Muscle of leg (tissue), 3 donors: ENCODE measurements at regions not wholly inside any gene's neighbourhood (a gene's known extent, or its start where the extent isn't known, plus 50 kb on each side); places are given as distances from the start of the nearest gene placed in this dataset.

Source experiments
- DNase-seq: peaks from one replicate; pipeline ENCODE4 v3.0.0; 2013
- H3K27ac ChIP-seq: one replicate; pipeline ENCODE4 v1.5.1; 2013; ENCODE audit warnings: mild to moderate bottlenecking, low read length, control low read depth
- H3K27me3 ChIP-seq: one replicate; pipeline ENCODE4 v1.6.1; 2013; ENCODE audit warnings: low read length; ENCODE audit not compliant: control insufficient read depth, insufficient read depth
- H3K36me3 ChIP-seq: one replicate; pipeline ENCODE4 v1.6.1; 2013; ENCODE audit warnings: low read length; ENCODE audit not compliant: control insufficient read depth, insufficient read depth
- H3K4me1 ChIP-seq: one replicate; pipeline ENCODE4 v1.6.1; 2013; ENCODE audit warnings: low read length; ENCODE audit not compliant: control insufficient read depth, insufficient read depth
- H3K4me3 ChIP-seq: one replicate; pipeline ENCODE4 v1.5.1; 2013; ENCODE audit warnings: low read length, control low read depth
- H3K9me3 ChIP-seq: replicated peaks from 2 replicates; pipeline ENCODE4 v1.6.1; 2013; ENCODE audit warnings: low read depth, low read length; ENCODE audit not compliant: control insufficient read depth
- WGBS: methylation state at CpG from one replicate; pipeline ENCODE4 v1.1.5; 2013; ENCODE audit warnings: missing lambda C conversion rate; ENCODE audit not compliant: insufficient coverage; 5-methylcytosine and 5-hydroxymethylcytosine counted together

DNA sequence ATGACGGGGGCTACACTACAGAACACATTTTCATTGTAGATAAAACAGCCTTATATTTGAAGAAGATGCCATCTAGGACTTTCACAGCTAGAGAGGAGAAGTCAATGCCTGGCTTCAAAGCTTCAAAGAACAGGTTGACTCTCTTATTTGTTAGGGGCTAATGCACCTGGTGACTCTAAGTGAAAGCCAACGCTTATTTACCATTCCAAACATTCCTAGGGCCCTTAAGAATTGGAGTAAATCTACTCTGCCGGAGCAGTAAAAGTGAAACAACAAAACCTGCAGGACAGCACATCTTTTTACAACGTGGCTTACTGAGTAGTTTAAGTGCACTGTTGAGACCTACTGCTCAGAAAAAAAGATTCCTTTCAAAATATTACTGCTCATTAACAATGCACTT is 487.2 kb upstream of the SOX5 start:
- Histone ChIP-seq H3K9me3 (no peaks in the 10 kb centered on the region), H3K4me1 (no peaks in the 10 kb centered on the region), H3K27me3 (no peaks in the 10 kb centered on the region), H3K4me3 (no peak overlapping the region), H3K36me3 (no peaks in the 10 kb centered on the region), H3K27ac (no peak overlapping the region)
- 77% methylated on average over 2 of the region's 4 CpGs for WGBS
- DNase-seq: no peak

DNA sequence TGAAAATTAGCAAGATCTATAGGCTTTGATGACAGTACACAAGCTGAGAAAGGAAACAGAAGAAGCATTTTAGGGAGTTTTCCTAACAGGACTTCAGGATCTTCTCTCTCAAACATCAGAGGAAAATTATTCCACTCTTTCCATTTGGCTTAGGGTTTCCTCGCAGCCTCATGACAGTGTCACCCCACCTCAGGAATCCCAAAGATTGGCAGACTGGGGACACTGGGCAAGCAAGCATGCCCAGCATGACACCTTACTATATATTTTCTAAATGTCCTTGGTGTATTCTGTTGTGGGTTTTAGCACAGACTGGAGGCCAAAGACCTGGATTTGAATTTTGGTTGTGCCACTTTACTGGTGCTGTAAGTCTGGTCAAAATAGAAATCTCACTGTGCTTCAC is 482.4 kb upstream of the SOX5 start:
- WGBS: no CpG with 5 or more reads among the region's 1 CpG
- Histone ChIP-seq H3K36me3 (no peaks in the 10 kb centered on the region), H3K9me3 (no peaks in the 10 kb centered on the region), H3K27ac (no peak overlapping the region), H3K4me1 (no peaks in the 10 kb centered on the region), H3K27me3 (no peaks in the 10 kb centered on the region), H3K4me3 (no peak overlapping the region)
- no peak for DNase-seq

DNA sequence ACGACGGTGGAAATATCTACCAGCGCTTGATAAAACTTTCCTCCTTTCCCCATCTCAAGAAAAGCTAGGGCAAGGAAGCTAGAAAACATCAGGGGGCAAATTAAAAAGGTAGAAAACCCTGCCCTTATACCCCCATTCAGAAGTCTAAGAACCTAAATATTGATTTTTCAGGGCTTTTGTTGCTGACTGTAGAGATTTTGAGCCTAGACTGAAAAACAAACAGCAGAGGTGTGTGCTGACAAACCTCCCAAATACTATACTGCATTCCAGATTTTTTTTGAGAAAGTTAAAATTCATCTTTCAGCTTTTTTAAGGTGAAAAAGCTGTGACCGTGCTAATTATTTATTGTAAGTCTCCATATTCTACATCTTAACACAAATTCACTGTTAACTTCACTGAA is 478.3 kb upstream of the SOX5 start:
- no CpG with 5 or more reads among the region's 4 CpGs for WGBS
- H3K4me3 ChIP-seq: no peak overlapping the region
- no peaks in the 10 kb centered on the region for H3K36me3 ChIP-seq
- H3K4me1 ChIP-seq: no peaks in the 10 kb centered on the region
- no peaks in the 10 kb centered on the region for H3K9me3 ChIP-seq
- DNase-seq: no peak
- no peak overlapping the region for H3K27ac ChIP-seq
- no peaks in the 10 kb centered on the region for H3K27me3 ChIP-seq

DNA sequence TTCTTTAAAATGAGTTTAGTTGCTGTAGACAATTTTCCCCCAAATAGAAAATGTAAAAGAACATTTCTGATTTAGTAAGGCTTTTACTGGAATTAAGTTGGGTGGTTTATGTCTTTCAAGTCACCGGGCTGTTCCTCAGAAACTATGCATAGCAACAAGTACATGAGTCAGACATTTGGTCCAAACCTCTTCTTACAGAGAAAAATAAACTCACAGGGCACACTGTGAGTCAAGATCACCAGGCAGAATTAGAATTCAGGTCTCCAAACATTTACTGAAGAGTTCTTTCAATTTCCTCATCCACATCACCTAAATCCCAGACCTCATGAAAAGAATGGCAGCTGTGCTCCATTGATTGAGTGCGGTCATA is 476.1 kb upstream of the SOX5 start:
- no peak for DNase-seq
- Histone ChIP-seq H3K27me3 (no peaks in the 10 kb centered on the region), H3K36me3 (no peaks in the 10 kb centered on the region), H3K4me1 (no peaks in the 10 kb centered on the region), H3K4me3 (no peak overlapping the region), H3K27ac (no peak overlapping the region), H3K9me3 (no peaks in the 10 kb centered on the region)
- 100% methylated on average over 1 of the region's 2 CpGs for WGBS

DNA sequence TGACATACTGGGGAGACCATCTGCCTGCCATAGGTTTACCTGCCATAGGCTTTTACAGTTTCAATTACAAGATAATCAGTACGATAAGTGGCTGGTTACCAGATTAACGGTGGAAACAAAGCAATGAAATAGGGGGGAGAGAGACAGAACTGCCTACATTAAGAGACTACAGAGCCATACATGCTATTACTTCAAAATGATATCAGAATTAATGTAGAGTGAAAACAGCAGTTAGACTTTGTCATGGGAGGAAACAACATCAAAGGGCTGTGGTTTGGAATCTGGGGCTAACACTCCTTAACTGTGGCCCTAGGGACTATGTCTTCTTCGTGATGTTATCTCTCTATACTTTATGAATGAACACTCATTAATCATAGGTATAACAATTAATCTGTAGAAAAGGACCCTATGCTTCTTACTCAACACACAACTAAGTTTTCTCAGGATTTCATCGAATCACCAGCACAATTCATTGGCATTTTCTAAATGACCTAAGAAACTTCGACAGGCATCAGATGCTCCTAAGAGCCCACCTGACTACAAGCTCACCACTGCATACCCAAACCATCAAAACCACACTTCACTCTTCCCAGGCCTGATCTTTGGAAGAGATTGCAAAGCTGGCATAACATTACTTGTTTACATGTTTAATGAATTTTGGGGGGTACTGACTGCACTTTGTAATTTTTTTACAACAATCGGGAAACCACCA is 475.6 kb upstream of the SOX5 start:
- WGBS: 92% methylated on average over 2 of the region's 6 CpGs
- no peaks in the 10 kb centered on the region for H3K9me3 ChIP-seq

DNA sequence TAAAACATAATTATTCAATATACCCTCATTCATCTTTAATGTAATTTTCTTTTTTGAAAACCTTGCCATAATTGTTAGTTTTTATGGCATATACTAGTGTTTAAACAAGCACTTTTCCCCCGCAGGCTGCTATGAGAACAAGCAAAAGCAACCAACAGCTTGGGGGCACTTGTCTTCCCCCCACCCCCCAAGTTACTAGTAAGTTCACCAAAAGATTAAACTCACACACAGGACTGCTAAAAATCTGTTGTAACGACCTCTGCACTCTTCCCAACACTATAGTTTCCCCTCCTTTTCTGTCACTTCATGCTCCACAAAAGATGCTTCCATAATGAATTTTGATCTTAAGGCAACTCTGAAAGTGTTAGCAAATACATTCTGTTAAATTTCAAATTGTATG is 474.9 kb upstream of the SOX5 start:
- Histone ChIP-seq H3K4me3 (no peak overlapping the region), H3K36me3 (no peaks in the 10 kb centered on the region), H3K27me3 (no peaks in the 10 kb centered on the region), H3K4me1 (no peaks in the 10 kb centered on the region), H3K27ac (no peak overlapping the region), H3K9me3 (no peaks in the 10 kb centered on the region)
- no peak for DNase-seq
- no CpG with 5 or more reads among the region's 2 CpGs for WGBS

More for the DNA sequence above, 475.6 kb upstream of the SOX5 start:
- no peak overlapping the region for H3K4me3 ChIP-seq
- DNase-seq: no peak
- H3K27ac ChIP-seq: no peak overlapping the region
- H3K27me3 ChIP-seq: no peaks in the 10 kb centered on the region
- H3K4me1 ChIP-seq: no peaks in the 10 kb centered on the region
- H3K36me3 ChIP-seq: no peaks in the 10 kb centered on the region

DNA sequence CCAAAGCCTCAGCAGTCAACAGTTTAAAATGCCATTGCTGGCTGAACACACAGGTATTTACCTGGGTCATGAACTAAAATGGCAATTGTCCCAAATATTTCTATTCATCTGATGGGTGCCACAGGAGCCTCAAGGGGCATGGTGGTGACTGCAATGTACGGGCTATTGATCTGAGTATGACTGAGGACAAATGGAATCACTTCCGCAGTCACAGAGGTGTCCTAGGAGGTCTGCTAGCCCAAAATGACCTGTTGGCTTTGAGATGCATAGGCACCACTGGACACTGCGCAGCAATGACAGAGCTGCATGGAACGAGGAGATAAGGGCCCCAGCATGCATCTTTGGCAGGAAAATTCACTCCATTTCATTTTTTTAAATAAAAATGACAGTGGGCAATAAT is 474.1 kb upstream of the SOX5 start:
- 90% methylated on average over 3 of the region's 4 CpGs for WGBS

DNA sequence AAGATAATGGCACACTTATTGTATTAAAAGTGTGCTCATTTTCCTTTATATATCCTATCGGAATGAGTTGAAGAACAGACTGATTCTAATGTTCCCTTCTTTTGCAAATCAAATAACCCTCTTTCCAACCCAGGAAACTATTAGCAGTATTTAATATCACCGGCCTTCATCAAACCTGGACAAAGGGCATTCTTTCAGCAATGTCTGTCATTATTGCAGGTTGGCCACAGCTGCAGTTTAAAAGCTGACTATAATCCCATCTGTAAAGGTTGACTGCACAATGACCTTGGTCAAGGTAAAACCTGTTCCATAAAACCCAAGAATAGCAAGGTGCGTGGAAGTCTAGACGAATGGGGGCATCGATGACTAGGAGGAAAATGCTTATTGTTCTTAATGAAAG is 472.3 kb upstream of the SOX5 start:
- no peaks in the 10 kb centered on the region for H3K36me3 ChIP-seq
- H3K4me1 ChIP-seq: no peaks in the 10 kb centered on the region
- no peak overlapping the region for H3K4me3 ChIP-seq
- WGBS: 89% methylated on average over 1 of the region's 5 CpGs
- H3K27ac ChIP-seq: no peak overlapping the region
- no peak for DNase-seq
- no peaks in the 10 kb centered on the region for H3K27me3 ChIP-seq
- no peaks in the 10 kb centered on the region for H3K9me3 ChIP-seq

More for the DNA sequence above, 474.1 kb upstream of the SOX5 start:
- H3K27me3 ChIP-seq: no peaks in the 10 kb centered on the region
- no peaks in the 10 kb centered on the region for H3K4me1 ChIP-seq
- no peaks in the 10 kb centered on the region for H3K36me3 ChIP-seq
- H3K27ac ChIP-seq: no peak overlapping the region
- no peaks in the 10 kb centered on the region for H3K9me3 ChIP-seq
- DNase-seq: no peak
- no peak overlapping the region for H3K4me3 ChIP-seq

DNA sequence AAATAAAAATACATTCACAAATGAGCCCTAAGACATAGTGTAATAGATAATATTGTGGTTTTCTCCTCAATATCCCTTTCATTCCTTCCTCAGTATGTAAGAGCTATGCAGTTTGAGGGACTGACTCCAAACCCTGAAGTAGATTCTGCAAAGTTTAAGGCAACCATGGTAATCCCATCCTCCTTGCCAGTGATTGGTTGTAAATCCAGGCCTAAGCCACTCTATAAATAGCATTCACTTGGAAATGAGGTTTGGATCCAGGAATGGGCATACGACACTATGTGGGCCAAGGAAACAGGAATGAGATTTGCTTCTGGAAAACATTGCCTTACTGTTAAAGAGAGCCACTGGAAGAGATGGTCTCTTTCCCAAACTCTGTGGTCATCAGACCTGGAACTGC is 468.7 kb upstream of the SOX5 start:
- Histone ChIP-seq H3K9me3 (no peaks in the 10 kb centered on the region), H3K36me3 (no peaks in the 10 kb centered on the region), H3K4me1 (no peaks in the 10 kb centered on the region), H3K27ac (no peak overlapping the region), H3K4me3 (no peak overlapping the region), H3K27me3 (no peaks in the 10 kb centered on the region)
- no CpG with 5 or more reads among the region's 1 CpG for WGBS
- peak; percentile 8 for DNase-seq

DNA sequence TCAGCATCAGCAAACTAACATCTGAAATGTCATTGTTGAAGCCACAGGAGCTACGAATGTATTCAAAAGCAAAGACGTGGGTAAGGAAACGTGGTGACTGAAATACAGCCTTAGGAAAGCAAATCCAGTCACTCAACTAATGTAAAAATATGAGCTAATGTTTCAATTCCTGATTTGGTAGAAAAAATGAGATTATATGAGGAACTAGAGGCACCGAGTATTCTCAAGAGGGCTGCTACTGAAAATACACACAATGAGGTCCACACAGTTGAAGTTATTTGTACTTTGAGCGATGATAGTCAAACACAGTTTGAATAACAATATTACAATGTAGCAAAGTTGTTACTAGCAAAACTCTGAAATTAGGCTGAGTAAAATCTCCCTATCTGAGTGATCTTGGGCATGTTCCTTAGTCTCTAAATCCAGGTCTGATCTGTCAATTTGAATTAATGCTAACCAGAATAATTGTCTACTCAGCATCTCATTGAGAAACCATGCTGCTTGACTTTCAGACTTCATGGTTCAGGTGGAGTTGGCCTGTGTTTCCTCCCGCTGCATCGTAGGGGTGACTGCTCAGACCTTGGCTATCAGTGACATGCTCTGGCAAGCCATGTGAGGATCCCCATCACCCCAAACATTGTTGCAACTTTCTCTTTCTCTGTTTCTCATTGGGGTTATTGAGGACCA is 467.1 kb upstream of the SOX5 start:
- Histone ChIP-seq H3K4me1 (no peaks in the 10 kb centered on the region), H3K27me3 (no peaks in the 10 kb centered on the region), H3K36me3 (no peaks in the 10 kb centered on the region), H3K9me3 (no peaks in the 10 kb centered on the region), H3K27ac (no peak overlapping the region), H3K4me3 (no peak overlapping the region)
- DNase-seq: no peak
- WGBS: 100% methylated on average over 2 of the region's 7 CpGs
